GM21360 (cell line): ENCODE measurements at regions not wholly inside any gene's neighbourhood (a gene's known extent, or its start where the extent isn't known, plus 50 kb on each side); places are given as distances from the start of the nearest gene placed in this dataset.

Experiments
- ATAC-seq: cut with Tn5 transposase; IDR thresholded peaks from one replicate; pipeline ENCODE4 v1.9.1; 2021; ENCODE audit warnings: mild to moderate bottlenecking, moderate library complexity; ENCODE audit not compliant: unreplicated experiment

GRCh38 chr1:4113897-4114296, 213.8 kb upstream of the C1orf174 start:
- no peak for ATAC-seq

DNA sequence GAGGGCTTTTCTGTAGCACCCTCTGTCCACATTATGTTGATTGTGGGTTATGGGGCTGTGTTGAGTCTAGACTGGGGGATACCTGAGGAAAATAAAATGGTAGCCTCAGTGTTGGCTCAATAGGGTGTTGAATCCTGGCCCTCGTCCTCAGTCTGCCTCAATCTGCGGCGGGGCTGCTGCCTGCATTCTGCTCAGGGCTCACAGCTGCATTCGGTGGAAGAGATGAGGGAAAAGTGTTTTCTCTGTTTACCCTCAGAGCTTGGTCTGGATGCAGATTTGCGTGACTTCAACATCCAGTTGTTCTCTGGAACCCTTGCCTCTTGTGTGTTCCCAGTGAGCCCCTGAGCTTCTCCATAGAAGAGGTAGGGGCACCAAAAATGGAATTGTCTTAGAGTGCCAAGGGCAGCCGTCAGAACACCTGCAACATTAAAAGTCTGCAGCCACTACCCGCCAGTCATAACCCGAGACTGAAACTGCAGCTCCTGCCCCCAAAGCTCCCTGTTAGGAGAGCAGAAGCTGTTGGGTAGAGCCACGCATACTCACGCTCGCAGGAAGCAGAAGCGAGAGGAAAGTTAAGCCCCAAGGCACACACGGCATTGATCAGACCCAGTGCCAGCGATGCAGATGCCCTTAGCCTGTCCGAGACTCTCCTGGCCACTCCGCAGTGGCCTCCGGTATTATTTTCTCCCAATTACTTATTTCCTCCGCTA, 215.3 kb upstream of the C1orf174 start:
- ATAC-seq, result no peak

DNA sequence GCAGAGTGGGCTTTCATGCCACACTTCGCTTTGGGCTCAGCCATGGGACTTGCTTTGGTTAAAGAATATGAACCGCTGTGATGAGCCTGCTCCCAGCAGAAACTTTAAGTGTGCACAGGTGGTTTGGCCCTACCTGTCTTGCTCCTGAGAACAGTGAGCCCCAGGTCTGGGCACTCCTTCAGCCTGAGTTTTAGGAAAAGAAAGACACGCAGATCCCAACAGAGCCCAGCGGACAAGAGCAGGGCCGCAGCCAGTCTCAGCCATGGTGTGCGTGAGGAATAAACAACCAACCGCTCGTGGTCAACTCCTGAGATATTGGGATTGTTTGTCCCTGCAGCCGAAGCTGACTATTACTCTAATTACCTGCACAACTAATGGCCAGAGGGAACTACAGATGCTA, 217.1 kb upstream of the C1orf174 start:
- ATAC-seq, result no peak

GRCh38 chr1:4118746-4119515, 218.9 kb upstream of the C1orf174 start:
- no peak for ATAC-seq

DNA sequence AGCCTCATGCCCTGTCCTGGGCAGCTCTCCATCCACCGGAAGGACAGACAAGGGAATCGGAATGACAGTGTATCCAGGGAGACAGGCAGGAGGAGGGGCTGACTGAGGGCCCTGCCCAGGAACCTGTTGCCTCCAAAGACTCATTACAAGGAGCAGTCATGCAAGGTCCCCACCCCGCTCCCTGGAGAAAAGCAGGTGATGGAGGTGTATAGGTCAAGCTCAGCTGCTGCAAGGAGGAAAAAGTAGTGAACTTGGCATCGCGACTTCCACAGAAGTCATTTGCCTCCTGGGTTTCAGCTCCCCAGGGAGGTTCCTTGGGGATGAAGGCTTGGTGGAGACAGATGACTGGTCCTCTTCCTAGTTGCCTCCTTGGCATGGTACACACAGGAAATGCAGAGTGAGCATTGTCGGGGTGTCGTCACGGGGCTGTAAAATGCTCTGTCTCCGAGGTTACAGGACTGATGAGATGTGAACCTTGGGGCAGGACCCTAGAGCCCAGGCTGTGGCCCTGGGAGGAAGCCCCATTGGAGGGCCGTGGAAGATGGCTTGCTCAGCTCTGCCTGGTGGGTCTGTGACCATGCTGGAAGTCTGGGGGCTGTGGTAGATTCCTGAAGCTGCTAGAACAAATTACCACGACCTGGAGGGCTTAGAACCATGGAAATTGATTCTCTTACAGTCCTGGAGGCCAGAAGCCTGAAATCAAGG, 219.6 kb upstream of the C1orf174 start:
- no peak for ATAC-seq

DNA sequence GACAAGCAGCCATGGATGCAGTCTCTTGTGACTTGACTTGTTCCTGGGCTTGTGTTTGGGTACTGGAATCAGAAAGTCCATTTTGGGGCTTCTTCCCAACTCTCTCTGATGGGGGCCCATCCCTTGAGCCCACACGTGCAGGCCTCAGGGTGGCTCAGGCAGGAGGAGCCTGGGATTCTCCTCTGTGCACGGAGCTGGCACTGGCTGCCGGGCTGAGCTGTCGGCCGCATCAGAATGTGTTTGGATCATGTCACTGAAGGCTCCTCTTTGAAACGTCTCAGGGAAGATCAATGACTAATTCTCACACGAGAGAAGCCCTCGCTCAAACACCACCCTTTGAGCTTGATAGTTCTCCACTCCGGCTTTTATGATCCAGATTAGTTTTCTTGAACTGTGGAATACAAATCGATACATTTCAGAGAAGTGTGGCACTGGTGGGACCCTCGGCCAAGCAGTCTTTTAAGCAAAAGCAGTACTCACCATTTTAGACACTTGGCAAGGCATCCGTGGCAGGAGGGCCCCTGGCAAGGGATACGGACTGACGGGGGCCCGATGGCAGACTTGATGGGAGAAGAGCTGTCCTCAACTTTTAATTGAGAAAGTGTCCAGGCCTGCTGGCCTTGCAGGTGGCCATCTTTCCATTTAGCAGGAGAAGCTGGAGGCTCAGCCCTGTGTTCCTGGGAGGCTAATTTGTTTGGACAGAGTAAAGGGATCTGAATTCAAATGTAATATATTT, 220.7 kb upstream of the C1orf174 start:
- ATAC-seq, result no peak

DNA sequence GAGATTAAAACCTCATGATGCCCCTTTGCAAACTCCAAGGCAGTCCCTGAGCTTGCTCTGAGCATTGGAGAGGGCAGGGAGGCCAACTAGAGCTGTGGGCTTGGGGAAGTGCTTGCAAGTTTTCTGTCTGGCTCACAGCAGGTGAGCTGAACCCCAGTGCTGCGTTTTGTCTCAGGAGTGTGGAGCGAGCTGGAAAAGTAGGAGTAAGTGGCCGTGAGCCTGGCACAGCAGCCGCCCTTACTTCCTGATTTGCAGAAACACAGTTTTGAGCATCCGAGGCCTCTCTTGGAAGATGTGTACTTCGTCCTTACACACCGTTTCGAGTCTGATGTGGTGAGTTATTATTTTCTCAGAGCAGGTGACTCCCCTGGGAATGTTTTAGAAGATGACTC, 221.2 kb upstream of the C1orf174 start:
- no peak for ATAC-seq

- ATAC-seq, result no peak
Measured at GRCh38 chr1:4121834-4122512, 221.9 kb upstream of the C1orf174 start.

DNA sequence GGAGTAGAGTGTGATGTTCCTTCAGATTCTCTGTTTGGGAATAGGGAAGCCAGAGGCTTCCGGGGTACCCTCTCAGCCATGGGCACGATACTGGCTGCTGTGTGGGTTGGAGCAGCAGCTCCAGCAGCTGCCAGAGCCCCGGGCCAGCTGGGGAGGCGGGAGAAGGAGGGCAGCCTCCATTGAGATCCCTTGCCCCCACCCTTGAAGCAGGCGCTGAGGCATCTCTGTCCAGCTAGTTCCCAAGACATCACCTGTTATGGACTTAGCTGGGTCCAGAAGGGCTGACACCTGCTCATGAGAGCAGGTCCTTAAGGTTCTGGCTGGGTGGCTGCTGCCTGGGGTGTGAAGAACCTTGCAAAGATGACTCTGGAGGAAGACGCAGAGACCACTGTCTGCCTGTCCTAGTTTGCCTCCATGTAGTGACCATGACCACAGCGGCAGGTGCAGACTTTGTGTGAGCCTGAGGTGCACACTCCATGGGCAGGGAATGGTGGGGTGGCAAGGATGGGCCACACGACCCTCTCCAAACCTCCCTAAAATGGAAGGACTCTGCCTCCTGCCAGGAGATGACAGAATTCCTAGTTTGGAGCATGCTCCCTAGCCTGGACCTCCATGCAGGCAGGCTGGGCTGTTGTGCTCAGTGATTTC, 222.6 kb upstream of the C1orf174 start:
- no peak for ATAC-seq

DNA sequence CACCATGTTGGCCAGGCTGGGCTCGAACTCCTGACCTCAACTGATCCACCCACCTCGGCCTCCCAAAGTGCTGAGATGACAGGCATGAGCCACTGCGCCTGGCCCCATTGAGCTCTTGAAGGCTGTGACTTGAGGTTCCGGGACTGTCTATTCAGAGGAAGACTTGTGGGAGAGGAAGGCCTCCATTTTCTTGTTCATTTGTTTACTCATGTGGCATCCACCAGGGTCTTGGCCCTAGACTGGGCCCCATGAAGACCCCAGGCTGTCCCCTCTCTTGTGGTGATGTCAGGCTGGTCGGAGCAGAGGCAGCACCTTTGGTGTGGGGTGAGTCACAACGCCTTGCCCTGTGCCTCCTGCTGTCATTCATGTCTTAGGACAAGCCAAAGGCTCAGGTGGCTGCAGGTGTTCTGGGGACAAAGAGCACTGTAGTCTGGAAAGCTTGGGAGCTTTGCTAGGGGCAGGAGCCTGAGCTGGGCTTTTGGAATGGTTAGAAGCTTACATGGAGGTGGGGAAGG, 224.6 kb upstream of the C1orf174 start:
- ATAC-seq, result no peak

DNA sequence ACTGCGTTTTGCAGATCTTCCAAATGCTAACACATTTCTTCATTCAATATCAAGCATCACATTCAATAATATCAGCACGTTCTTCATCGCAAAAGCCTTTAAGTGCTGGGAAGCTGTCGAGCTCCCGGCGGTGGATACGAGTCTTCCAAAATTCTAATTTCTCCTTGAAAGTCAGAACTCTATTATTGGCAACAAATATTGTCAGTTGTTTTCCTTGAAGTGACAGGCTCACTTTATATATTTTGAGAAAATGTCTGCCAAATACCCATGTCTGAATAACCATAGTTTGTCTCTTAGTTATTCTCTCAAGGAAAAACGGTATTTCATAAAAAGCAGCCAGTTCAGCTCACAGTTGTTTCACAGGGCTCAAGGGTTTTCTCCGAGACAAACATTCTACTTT, 226.2 kb upstream of the C1orf174 start:
- no peak for ATAC-seq

DNA sequence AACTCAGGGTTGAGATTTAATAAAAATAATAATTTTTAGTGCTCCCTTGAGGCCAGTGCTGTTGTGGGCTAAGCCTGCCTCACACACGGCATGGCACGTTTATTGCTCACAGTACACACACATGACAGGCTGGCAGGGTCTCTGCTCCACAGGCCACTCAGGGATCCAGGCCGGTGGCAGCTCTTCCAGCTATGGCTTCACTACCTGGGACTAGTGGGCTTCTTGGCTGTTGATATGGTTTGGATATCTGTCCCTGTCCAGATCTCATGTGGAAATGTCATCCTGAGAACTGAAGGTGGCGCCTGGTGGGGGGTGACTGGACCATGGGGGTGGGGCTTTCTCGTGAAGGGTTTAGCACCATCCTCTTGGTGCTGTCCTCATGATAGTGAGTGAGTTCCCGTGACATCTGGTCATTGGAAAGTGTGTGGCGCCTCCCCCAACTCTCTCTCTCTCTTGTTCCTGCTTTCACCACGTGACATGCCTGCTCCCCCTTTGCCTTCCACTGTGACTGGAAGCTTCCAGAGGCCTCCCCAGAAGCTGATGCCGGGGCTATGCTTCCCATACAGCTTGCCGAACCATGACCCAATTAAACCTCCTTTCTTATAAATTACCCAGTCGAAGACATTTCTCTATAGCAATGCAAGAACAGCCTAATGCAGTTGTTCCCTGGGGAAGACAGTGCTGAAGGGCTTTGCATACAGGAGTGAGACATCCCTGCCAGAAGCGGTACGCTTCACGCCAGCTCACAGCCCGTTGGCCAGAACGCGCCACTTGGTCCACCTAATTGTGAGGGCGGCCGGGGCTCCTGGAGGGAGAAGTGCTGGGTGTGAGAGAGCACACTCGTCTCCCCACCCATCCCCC, 226.9 kb upstream of the C1orf174 start:
- no peak for ATAC-seq

DNA sequence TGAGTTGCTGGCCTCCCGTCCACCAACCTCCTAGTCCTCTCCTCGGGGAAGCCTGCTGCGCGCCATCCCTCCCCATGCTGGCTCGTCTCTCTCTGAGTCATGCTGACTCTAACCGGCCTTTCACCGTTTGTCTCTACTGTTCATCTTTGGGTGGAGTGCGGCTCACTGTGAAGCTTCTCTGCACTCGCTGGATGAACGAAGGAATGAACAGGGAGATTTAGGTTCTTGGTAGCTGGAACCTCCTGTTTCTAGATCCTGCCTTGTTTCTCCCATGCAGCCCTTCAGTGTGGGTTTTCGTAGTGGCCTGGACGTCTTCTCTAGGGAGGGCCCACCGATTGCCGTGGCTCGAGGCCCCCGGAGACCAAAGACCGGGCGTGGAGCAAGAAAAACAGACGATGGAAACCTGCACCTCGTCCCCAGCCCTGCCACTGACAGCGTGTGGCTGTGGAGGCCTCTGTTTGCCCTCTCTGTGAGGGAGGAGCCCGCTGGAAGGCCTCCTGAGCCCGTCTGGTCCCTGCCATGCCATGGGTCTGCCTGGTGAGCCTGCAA, 227.6 kb upstream of the C1orf174 start:
- ATAC-seq, result no peak

DNA sequence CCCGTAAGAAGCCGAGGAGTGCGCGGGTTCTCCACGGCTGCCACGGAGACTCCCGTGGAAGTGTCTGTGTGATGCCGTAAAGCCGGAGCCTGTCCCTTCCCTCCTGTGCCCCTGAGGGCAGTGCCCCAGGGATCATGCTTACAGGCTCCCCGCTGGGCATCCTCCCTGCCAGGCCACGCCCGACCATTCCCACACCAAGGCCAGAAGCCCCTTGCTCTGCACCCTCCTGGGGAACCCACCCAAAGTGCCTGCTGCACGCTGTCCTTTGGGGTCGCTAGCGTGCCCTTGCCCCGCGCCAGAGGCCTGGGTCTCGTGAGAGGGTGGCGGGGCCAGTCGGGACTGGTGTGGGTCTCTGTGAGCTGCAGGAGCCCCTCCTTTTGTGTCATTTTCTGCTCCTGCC, 228.5 kb upstream of the C1orf174 start:
- ATAC-seq, result no peak

GRCh38 chr1:4129693-4130092, 229.6 kb upstream of the C1orf174 start:
- ATAC-seq, result no peak

- no peak for ATAC-seq
Measured at GRCh38 chr1:4130096-4130495, 230.0 kb upstream of the C1orf174 start.

GRCh38 chr1:4131734-4132133, 231.7 kb upstream of the C1orf174 start:
- no peak for ATAC-seq

GRCh38 chr1:4132352-4133296, 232.6 kb upstream of the C1orf174 start:
- no peak for ATAC-seq
